SK-N-SH treated with all-trans-retinoic acid at 6 μM for 48 hours (cell line): ENCODE measurements at regions not wholly inside any gene's neighbourhood (a gene's known extent, or its start where the extent isn't known, plus 50 kb on each side); places are given as distances from the start of the nearest gene placed in this dataset.

Experiments
- ATAC-seq: fragments of 200-7000 bp; cut with Tn5 transposase; 3 replicates; pipeline ENCODE4 v1.9.1; 2020; ENCODE audit warnings: mild to moderate bottlenecking, moderate library complexity
- ARNTL ChIP-seq: fragments of 450-650 bp; formaldehyde crosslinking; IDR thresholded peaks from 2 replicates; pipeline ENCODE4 v1.5.0; 2020; ENCODE audit warnings: low read depth, mild to moderate bottlenecking, moderate library complexity, borderline replicate concordance
- BACH2 ChIP-seq: fragments of 250-450 bp; sonication (Bioruptor Pico); IDR thresholded peaks from 2 replicates; pipeline ENCODE4 v1.9.0; 2021; ENCODE audit warnings: mild to moderate bottlenecking, borderline replicate concordance
- CREB5 ChIP-seq: fragments of 250-450 bp; sonication (Bioruptor Pico); IDR thresholded peaks from 2 replicates; pipeline ENCODE4 v1.5.1; 2020; ENCODE audit warnings: low read depth, mild to moderate bottlenecking, moderate library complexity
- CSDC2 ChIP-seq: fragments of 250-450 bp; sonication (Bioruptor Pico); IDR thresholded peaks from 2 replicates; pipeline ENCODE4 v1.5.0; 2020; ENCODE audit warnings: mild to moderate bottlenecking, moderate library complexity
- ESRRG ChIP-seq: fragments of 250-450 bp; sonication (Bioruptor Pico); IDR thresholded peaks from 2 replicates; pipeline ENCODE4 v1.6.1; 2021; ENCODE audit warnings: mild to moderate bottlenecking
- ISL1 ChIP-seq: fragments of 250-450 bp; sonication (Bioruptor Pico); IDR thresholded peaks from 2 replicates; pipeline ENCODE4 v2.1.2; 2022; ENCODE audit warnings: mild to moderate bottlenecking, moderate library complexity
- OSR1 ChIP-seq: fragments of 250-450 bp; sonication (Bioruptor Pico); IDR thresholded peaks from 2 replicates; pipeline ENCODE4 v1.8.0; 2022; ENCODE audit warnings: moderate library complexity, mild to moderate bottlenecking, inconsistent platforms
- PATZ1 ChIP-seq: fragments of 250-450 bp; sonication (Bioruptor Pico); IDR thresholded peaks from 2 replicates; pipeline ENCODE4 v1.8.0; 2020; ENCODE audit warnings: mild to moderate bottlenecking, moderate library complexity, borderline replicate concordance
- POU6F1 ChIP-seq: fragments of 250-450 bp; sonication (Bioruptor Pico); IDR thresholded peaks from 2 replicates; pipeline ENCODE4 v1.8.0; 2021; ENCODE audit warnings: low read depth, mild to moderate bottlenecking, moderate library complexity, borderline replicate concordance
- RARB ChIP-seq: fragments of 250-450 bp; sonication (Bioruptor Pico); IDR thresholded peaks from 2 replicates; pipeline ENCODE4 v1.8.0; 2021; ENCODE audit warnings: mild to moderate bottlenecking, moderate library complexity
- SNAI2 ChIP-seq: fragments of 250-450 bp; sonication (Bioruptor Pico); IDR thresholded peaks from 2 replicates; pipeline ENCODE4 v1.5.0; 2020; ENCODE audit warnings: mild to moderate bottlenecking, moderate library complexity
- TCF4 ChIP-seq: fragments of 250-450 bp; sonication (Bioruptor Pico); IDR thresholded peaks from 2 replicates; pipeline ENCODE4 v1.8.0; 2021; ENCODE audit warnings: mild to moderate bottlenecking, moderate library complexity, borderline replicate concordance
- TOX ChIP-seq: fragments of 250-450 bp; sonication (Bioruptor Pico); IDR thresholded peaks from 2 replicates; pipeline ENCODE4 v1.8.0; 2021; ENCODE audit warnings: mild to moderate bottlenecking, moderate library complexity, borderline replicate concordance
- TSHZ2 ChIP-seq: fragments of 250-450 bp; sonication (Bioruptor Pico); IDR thresholded peaks from 2 replicates; pipeline ENCODE4 v1.5.0; 2020; ENCODE audit warnings: mild to moderate bottlenecking, moderate library complexity
- ZC3H10 ChIP-seq: fragments of 250-450 bp; sonication (Bioruptor Pico); IDR thresholded peaks from 2 replicates; pipeline ENCODE4 v1.5.1; 2021; ENCODE audit warnings: mild to moderate bottlenecking, moderate library complexity
- ZNF565 ChIP-seq: fragments of 450-650 bp; formaldehyde crosslinking; conservative IDR thresholded peaks from 2 replicates; pipeline ENCODE4 v1.5.0; 2020; ENCODE audit warnings: low read depth, mild to moderate bottlenecking, moderate library complexity
- ZNF70 ChIP-seq: fragments of 450-650 bp; formaldehyde crosslinking; IDR thresholded peaks from 2 replicates; pipeline ENCODE4 v1.5.0; 2020; ENCODE audit warnings: mild to moderate bottlenecking, moderate library complexity
- ZNF8 ChIP-seq: fragments of 450-650 bp; formaldehyde crosslinking; IDR thresholded peaks from 2 replicates; pipeline ENCODE4 v1.5.0; 2020; ENCODE audit warnings: mild to moderate bottlenecking, moderate library complexity
- TF ChIP-seq, protein P1 (sequence below): fragments of 250-450 bp; sonication (Bioruptor Pico); IDR thresholded peaks from 2 replicates; pipeline ENCODE4 v1.5.1; 2021; ENCODE audit warnings: mild to moderate bottlenecking, moderate library complexity

GRCh38 chr16:87015021-87015420 is 302.2 kb downstream of the C16orf95 start:
- TF ChIP-seq ZNF70 (CRISPR knock-in tag) = no peak
- TF ChIP-seq, all 23 proteins: peak for 0
- ATAC-seq = no peak

DNA sequence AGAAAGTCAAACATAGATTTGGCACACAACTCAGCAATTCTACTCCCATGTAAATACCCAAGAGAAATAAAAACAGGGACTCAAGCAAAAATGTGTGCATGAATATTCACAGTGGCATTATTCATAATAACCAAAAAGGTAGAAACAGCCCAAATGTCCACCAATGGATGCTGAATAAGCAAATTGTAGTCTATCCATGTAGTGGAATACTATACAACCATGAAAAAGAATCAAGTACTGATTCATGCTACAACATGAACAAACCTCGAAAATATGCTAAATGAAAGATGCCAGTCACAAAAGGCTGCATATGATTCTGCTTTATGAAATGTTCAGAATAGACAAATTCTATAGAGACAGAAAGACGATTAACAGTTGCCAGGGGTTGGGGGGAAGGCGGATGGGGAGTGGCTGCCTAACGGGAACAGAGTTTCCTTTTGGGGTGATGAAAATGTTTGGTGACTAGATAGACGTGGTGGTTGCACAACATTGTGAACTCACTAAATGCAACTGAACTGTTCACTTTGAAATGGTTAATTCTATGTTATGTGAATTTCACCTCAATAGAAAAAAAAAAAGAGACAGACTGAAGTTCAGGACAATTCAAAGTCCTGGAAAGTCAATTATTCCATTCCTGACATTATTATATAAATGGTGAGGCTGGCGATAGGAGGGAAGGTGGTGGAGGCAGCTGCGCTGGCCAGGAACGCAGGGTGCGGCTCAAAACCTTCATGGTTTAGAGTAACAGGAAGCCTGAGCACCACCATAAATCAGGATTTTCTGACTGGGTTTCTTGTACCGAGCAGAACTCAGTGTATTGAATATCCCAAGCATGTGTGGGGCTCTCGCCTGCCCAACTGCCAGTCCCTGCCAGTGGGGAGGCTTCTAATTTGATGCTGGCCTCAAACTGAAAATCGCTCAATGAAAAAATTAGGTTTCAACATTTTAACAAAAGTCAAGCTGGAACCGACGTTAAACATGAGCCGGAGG is 300.9 kb downstream of the C16orf95 start:
- ATAC-seq = no peak

GRCh38 chr16:87017371-87018012 is 299.7 kb downstream of the C16orf95 start:
- TF ChIP-seq ZC3H10 (no peak), TSHZ2 (no peak), ZNF70 (CRISPR knock-in tag) (no peak), PATZ1 (CRISPR knock-in tag) (no peak)
- peak; percentile 82 for ATAC-seq

More for the DNA sequence above, 300.9 kb downstream of the C16orf95 start:
- TF ChIP-seq OSR1 (CRISPR knock-in tag) = no peak
- TF ChIP-seq PATZ1 (CRISPR knock-in tag) = no peak
- TF ChIP-seq, protein P1, sequence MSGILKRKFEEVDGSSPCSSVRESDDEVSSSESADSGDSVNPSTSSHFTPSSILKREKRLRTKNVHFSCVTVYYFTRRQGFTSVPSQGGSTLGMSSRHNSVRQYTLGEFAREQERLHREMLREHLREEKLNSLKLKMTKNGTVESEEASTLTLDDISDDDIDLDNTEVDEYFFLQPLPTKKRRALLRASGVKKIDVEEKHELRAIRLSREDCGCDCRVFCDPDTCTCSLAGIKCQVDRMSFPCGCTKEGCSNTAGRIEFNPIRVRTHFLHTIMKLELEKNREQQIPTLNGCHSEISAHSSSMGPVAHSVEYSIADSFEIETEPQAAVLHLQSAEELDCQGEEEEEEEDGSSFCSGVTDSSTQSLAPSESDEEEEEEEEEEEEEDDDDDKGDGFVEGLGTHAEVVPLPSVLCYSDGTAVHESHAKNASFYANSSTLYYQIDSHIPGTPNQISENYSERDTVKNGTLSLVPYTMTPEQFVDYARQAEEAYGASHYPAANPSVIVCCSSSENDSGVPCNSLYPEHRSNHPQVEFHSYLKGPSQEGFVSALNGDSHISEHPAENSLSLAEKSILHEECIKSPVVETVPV (CRISPR knock-in tag) = no peak

DNA sequence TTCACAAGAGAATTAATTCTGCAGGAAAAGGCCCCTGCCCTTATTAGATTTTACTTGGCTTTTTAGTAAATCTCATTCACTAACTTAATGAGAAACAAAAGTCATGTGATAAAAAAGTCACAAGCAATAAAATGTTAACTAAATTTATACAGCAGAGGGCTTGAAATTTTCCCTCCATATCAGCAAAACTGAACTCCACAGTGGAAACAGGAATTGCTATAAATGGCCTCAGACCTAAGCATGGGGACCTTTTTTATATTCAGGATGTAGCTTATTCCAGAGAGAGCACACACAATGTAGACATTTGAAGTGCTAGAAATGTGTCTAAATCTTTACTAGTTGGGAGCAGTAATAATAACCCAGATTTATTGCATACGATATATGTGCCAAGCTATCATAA is 291.5 kb downstream of the C16orf95 start:
- ATAC-seq = no peak
- TF ChIP-seq RARB (CRISPR knock-in tag) (no peak), ZC3H10 (no peak), CSDC2 (CRISPR knock-in tag) (no peak), PATZ1 (CRISPR knock-in tag) (no peak), TCF4 (CRISPR knock-in tag) (no peak), BACH2 (CRISPR knock-in tag) (no peak), ARNTL (no peak), SNAI2 (no peak), ISL1 (CRISPR knock-in tag) (no peak), ESRRG (CRISPR knock-in tag) (no peak), POU6F1 (CRISPR knock-in tag) (no peak), CREB5 (CRISPR knock-in tag) (no peak), TOX (no peak), ZNF8 (no peak), ZNF565 (no peak)
- TF ChIP-seq, protein P1 (CRISPR knock-in tag) = no peak
